NCI-H526 treated with DMSO at 0.1 percent for 48 hours (cell line): ENCODE measurements at regions not wholly inside any gene's neighbourhood (a gene's known extent, or its start where the extent isn't known, plus 50 kb on each side); places are given as distances from the start of the nearest gene placed in this dataset.

ENCODE experiments used
- DNase-seq: peaks from one replicate; lab custom pipeline; 2025; lab: John Stamatoyannopoulos, UW

DNA sequence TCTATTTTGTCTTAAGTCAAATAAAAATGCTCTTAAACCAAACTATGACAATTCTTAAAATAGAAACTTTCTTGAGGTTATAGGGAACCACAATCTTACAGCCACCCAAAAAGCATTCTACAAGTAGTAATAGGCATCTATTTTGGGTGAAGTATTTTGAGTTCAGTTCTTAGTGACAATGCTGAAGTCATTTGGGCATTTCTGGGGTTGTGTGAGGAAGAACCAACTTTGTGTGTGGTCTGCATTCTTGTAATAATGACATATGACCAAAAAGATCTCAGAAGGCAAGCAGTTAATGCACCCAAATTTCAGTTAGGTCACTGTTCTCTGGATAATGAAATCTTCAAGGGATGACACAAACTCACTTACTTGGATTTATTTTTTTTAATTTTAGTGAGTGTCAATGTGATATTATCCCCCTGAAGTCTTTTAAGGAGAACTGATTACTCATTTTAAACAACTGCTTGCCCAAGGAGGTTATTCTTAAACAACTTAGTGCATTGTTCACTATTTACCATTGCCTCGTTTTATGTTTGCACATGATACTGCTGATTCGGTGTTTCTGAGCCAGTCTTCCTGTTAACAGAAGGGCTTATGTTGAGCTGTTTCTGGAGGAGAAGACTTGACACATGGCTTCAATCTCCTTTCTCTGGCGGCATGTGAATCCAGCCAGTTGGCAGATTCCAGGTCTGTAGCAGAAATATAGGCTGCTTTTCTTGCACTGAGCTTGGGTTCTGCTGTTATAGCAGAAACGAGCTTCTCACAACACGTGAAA lies 618.9 kb downstream of the BCKDHB start:
- no peak for DNase-seq

DNA sequence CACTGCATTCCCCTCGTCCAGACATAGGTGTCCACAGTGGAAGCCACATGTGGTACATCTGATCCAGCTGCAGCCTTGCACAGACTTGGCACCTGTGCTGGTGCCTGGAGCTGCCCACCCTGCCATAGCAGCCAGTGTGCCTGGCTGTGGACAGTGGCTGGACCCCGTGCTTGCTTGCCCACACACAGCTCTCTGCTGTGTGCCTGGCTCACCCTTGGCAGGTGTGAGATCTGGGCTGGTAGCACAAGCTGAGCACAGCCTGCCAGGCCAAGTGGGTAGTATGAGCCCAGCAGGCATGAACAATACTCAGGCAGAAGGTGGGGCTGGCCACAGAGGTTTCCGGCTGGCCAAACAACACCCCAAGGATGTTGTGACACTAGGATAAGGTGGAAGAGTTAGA lies 614.4 kb downstream of the BCKDHB start:
- no peak for DNase-seq

DNA sequence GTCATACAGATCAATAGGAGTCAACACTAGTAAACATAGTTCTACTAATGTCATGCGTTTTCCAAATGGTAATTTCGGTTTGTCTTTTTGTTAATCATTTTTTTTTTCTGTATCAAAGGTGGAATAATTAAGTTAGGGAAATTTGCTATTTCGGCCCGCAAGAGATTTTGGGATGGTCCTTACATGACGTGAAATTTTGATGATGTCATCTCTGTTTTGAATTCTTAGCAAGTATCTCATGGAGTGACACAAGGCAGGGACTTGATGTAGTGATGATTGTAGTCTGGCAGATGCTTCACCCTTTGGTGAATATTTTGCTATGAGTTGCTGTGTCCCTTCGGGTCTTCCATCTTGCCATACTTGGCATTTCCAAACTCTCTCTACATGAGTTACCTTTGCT lies 608.0 kb downstream of the BCKDHB start:
- DNase-seq = no peak

DNA sequence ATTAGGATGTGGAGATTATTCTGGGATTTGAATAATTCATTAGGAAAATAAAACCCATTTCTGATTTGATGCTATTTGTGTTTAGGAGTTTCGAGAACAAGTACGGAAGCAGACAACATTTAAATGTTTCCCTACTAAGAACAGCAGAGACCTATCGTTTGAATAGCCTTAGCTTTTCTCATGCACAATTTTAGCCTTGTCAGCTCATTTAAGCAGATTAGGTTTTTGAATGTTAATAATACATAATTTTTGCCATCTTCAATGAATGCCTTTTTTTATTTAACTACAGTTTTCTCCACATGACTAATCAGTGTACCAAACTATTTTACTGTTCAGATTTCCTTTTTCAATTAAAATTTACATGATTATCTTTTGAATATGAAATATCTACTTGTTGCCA lies 592.0 kb downstream of the BCKDHB start:
- DNase-seq = no peak

DNA sequence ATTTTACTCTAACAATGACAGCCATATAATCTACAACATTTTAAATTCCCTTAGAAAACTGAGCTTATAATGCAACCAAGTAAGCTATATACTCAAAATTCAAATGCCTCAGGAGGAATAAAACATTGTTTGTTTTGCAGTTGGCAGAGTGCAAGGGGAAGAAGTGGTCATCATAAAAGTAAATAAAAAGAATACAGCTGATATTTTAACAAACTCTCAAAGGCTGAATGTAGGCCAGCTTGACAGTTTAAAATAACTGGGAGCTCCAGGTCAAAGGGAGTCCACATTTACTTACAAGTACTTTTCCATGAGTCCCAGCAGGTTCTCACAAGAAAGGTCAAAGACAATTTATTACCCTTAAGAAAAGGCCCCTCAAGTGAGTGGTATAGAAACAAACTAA lies 589.8 kb downstream of the BCKDHB start:
- DNase-seq = no peak

DNA sequence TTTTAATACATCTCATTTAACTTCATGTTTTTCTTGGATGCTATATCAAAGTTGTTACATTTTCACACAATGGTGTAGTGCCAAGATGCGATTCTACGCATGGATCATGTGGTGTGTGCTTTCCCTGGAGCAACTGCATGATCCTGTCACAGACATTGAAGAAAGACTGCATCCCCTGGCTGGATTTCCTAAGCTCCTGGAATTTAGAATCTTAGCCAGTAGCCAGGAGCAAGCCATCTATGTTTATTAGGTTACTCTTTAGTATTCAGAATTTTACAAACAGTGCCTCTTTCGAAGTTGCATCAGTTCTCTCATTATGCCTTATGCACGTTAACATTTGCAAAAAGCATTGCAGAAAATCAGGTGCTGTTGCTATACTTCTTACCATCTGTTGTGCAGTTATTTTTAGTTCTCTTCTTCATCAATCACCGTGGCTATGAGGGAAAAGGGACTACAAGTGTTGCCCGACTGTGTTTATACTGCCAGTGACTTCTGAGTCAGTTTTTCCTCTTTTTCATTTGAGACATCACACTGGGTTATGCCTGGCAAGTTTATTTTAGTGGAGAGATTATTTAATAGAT lies 584.2 kb downstream of the BCKDHB start:
- no peak for DNase-seq

DNA sequence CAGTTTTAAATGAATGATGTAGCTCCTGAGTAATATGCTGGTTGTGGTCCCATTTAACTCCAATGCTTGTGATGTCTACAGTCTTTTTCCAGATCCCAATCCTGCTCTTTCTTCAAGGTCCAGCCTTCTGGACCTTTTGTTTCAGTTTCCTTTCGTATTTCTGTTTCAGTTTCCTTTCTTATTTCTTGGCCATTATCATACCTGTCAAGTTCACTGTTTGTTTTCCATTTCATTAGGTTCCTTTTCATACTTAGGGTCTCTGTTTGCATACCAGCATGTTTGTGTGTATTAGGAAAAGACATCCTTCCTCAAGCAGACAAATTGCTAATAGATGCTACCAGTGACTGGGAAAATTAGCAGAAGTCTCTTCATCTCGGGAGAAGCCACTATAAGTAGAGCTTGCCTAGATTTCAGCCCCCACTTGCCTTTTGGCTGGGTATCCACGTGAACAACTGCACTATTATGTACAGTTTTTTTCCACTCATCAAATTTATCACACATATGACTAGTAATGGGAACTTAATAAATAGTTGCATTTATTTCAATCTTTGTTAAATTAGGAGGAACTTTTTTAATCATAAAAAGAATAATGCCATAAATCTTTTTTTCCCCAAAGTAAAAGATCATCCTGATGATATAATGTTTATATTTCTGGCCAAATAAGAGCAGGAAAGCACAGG lies 583.4 kb downstream of the BCKDHB start:
- DNase-seq = no peak

DNA sequence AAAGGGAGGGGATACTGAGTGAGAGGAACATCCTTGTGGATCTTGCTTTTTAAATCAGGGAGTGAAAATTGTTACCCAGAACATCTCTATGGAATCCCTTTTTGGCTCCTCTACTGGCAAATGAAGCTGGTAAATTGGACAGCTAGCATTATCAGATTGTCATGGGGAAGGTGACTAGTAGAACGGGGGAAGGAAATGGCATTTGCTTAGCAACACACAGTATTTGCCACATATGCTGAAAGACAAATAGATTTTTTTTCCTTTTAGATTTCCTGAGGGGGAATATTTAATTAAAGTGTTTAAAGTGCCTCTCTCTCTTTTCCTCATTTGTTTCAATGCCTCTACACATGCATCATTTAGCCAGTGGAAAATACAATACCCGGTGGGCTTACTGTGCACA lies 573.5 kb downstream of the BCKDHB start:
- DNase-seq = no peak

DNA sequence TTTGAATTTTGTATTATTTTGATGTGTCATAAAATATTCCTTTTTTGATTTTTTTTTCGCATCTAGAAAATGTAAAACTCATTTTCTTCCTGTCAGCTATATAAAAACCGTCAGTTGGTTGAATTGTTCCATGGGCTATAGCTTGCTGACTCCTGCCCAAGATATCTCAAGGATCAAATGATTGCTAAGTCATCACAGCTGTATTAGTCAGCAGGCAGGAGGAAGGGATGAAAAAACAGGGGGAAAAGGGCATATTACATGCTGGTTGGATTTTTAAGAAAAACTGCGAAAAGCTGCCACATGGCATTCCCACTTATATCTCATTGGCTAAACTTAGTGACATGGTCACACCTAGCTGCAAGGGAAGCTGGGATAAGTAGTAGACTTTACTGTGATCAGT lies 569.9 kb downstream of the BCKDHB start:
- no peak for DNase-seq

DNA sequence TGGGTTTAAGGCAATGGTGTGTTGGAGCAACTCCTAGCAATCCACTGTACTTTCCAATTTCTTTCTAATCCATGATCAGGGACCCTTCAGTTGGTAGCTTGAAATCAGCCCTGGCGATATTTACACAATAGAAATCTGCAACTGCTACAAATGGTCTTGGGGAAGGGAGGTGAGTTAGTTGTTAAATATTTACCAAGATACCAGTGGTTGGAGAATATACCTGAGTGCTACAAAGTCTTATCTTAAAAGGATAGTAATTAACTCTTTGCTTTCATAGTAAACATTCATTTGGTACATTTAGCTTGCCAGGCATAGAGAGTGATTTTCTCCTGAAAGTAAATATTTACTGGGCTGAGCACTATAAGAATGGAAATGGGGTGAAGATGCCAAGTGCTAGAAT lies 568.2 kb downstream of the BCKDHB start:
- DNase-seq = no peak

DNA sequence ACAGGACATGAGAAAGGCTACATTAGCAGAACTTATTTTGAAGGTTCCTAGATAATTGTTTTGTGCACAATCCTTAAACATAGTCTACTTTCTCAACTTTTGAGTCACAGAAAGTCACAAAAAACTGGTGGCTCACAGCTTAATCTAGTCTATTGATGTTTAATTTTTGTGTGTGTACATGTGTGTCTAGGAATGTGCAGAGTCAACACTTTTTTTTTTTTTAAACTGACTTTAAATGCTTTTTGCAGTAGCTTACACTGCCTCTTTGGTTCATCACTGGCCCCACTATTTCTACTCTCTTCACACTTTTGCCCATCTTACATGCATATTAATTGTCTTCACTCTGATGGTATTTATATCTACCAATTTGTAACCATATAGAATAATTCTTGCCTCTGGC lies 566.9 kb downstream of the BCKDHB start:
- no peak for DNase-seq

DNA sequence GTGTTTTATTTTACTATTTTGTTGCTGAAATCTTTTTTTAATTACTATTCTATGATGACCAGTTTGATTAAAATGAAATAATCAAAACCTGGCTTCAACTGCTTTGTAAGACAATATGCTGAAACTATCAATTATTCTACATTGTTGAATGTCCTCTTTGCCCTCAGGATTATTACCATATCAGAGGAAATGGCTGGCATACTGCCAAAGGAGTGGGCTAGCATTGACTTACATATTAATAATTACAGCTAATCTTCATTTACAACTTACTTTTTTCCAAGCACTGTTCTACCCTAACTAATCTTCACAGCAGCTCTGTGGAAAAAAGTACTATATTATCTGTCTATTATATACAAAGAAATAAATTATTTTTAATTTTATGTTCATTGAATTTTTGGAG lies 560.5 kb downstream of the BCKDHB start:
- no peak for DNase-seq

DNA sequence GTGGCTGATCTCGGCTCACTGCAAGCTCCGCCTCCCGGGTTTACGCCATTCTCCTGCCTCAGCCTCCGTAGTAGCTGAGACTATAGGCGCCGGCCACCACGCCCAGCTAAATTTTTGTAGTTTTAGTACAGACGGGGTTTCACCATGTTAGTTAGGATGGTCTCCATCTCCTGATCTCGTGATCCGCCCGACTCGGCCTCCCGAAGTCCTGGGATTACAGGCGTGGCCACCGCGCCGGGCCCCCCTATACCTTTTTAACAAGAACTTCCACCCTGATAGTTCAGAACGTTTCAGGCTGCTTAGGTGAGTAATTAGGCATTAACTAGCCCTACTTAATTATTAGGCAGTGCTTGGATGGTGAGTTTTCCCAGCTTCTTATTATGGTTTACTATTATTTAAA lies 552.5 kb downstream of the BCKDHB start:
- DNase-seq = no peak

DNA sequence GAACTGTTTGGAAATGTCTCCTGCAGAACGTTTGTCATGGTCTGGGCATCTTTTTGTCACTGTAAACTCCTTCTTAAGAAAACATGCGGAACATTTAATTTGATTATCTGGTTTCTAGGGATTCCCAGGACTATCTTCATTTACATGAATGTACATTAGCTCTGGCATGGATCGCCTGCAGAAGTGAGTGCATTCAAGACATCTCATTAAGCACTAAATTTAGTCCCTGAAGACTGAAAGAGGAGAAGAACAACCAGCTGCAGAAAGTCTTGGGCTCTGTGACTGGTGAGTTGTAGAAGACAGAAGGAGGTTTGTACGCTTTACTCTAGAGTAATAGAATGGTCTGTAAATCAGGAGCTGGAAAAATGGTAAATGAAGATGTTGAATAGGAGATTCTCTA lies 540.7 kb downstream of the BCKDHB start:
- DNase-seq = no peak

DNA sequence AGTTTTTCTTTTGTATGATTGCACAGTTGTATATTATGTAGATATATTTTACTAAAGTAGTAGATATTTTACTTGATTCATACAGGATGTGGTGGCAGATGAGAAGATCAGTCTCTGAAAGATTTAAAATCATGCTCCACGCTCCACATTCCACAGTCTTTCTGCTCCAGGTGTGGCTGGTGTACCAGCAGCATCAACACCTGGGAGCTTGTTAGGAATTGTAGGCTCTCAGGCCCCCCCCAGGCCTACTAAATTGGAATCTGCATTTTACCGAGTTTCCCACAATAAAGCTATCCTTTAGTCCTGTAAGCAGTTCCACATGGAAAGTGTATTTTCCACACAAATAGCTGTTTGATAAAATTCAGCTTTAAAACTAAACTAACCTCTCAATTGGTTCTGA lies 537.4 kb downstream of the BCKDHB start:
- no peak for DNase-seq

DNA sequence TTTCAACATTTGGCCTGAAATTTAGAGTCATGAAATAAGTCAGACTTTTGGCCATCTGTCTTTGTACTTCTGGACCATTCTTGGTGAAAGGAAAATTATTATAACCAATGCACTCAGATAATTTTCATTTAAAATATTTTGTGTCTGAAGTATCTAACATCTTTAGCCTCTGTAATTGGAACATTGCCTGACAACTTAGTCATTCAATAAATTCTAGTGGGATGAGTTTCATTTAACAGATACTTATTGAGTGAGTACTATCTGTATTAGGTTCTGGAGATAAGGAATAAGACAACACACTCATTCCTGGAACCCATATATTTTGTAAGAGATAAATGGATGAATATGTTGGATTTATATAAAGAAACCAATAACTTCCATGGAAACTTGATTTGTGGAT lies 536.0 kb downstream of the BCKDHB start:
- DNase-seq = no peak

DNA sequence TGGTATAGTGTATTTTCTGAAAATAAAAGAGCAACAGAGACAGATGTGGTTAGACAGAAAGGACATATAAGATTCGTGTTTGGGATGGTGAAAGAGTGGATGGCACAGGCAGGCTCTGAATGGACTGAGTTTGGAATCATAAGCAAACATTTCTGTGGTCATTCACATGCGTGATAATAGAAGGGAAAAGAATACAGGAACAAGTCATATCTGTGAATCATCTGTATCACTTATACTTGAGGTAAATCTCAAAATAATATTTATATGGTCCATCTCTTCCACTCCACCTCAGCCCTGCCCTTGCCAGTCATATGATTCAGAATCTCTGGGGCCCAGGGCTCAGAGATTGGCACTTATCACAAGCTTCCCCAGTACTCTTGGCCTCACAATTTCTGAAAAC lies 535.1 kb downstream of the BCKDHB start:
- no peak for DNase-seq

DNA sequence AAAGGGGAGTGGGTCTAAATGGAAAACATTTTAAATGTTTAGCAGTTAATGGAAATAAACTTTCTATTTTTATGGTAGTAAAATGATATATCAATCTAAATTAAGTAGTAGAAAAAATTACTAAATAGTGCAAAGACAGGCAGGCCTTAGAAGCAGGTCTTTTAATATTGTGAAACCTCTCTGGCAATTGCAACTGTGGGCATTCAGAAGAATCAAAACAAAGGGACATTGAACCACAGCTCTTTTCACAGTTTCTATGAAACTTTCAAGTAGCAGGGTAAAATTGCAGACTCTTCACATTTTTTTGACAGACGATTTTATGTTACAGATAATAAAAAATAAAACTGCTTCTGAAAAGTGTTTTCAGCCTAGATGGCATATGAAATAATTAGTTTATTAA lies 533.7 kb downstream of the BCKDHB start:
- DNase-seq = no peak

DNA sequence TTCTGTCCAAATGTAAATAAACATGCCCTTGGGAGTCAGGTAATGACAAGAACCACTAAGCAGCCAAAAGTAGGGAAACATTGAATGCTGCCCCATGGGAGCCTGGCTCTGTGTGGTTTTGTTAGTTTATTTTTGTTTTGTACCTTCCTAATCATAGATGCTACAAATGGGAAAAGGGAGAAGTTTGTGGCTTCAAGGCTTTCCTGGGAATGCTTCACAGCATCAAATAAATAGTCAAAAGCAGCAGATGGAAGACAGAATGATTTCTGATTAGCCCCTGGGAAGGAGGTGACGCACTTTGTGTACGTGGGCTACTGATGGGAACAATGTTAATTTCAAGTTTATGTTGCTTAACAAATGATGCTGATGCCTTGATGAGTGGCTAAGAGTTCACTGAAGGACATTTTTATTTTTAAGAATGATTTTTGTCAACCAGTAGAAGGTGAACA lies 532.7 kb downstream of the BCKDHB start:
- DNase-seq = no peak

DNA sequence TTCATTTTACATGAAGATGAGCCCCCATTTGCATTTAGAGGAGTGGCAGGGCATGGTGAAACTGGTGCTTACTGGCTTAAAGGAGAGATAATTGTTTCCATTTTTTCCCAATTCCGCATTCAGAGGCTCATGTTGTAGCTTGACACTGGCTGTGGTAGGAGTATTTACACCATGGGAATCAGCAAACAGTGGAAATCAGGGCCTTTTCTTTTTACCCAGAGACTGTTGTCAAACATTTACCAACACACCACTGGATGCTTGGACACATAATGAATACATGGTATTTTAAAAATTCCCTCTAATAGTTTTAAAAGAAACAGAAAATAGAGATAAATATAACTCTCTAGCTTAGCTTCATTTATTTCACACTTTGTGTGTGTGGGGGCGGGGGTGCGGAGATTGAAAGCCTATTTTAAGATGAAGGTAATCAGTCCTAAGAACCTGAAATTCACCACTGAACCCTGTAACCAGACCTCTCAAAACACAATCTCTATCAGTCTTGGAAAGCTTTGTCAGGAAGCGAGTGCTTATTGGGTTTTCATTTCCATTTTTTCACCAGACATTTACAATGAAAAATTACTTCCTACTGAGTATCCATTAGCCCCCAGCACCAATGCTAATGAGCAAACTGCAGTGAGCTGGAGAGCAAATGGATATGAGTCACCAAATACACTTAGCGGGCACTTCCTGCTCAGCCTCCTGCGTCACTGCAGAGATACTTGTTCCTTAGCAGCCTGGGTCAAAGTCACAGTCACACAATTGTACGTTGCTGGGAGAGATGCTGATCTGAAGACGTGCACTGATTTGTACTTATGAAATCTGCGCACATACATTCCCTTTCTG lies 532.0 kb downstream of the BCKDHB start:
- DNase-seq = no peak

DNA sequence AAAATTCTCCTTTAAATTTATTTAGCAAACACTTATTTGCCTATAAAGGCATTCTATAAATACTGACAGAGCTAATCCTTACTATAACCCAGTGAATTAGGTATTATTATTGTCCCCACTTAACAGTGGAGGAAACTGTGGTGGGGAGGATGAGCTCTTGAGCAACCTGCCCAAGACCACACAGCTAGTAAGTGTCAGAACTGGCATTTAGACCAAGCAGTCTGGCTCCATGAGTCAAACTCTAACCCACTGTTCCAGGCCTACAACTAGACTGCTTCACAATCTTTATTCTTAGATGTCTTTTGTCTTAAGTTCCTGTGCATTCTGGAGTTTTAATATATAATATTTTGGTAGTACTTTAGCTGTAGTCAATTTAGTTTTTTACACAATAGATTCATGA lies 530.8 kb downstream of the BCKDHB start:
- DNase-seq = no peak

DNA sequence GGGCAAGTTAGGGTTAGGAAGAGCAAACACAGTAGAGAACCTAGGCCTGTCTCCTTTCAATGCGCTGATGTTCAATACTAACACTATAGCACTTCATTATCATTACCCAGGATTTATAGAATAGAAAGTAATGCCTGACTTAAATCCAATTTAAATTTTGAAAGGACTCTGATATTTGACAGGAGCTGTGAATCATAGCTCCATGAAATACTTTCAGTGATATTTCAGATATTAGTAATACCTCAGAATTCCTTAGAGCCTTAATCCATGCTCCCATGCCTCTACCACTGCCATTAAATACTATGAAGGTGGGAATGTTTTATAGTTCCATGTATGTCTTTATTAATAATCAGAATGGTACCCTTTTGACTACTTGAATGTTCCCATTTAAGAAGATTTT lies 530.2 kb downstream of the BCKDHB start:
- DNase-seq = no peak

DNA sequence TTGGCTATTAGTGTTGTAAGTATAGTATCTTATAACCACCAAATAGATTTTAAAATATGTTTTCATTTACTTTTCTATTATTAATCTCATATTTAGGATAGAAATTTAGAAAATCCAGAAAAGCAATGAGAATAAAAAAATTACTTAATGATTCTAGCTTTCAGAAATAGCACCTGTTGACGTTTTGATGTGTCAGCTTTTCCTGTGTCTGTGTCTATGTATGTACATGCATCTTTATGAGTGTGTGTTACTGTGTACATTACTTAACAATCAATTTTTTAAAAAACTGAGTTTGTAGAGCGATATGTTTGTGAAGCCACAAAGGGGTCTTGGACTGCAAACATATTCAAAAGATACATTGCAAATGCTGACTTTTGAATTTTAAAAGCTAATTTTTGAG lies 526.9 kb downstream of the BCKDHB start:
- no peak for DNase-seq
